D721Med (cell line): ENCODE measurements at regions not wholly inside any gene's neighbourhood (a gene's known extent, or its start where the extent isn't known, plus 50 kb on each side); places are given as distances from the start of the nearest gene placed in this dataset.

Source experiments
- DNase-seq: peaks from one replicate; pipeline ENCODE4 v3.0.0; 2011; ENCODE audit warnings: low spot score; ENCODE audit not compliant: insufficient read length
- FAIRE-seq: peaks from 2 replicates; lab custom pipeline; 2011; peaks lifted over from hg19 to GRCh38; lab: Jason Lieb, UNC
- CTCF ChIP-seq: IDR thresholded peaks from 2 replicates; pipeline ENCODE4 v1.5.1; 2012; ENCODE audit warnings: mild to moderate bottlenecking, control low read depth; ENCODE audit not compliant: insufficient read depth; ENCODE audit errors: missing control alignments

- FAIRE-seq: no peak
- TF ChIP-seq CTCF: no peak
- DNase-seq: no peak
Measured at GRCh38 chr12:86698641-86698980, 442.4 kb upstream of the MGAT4C start.

- no peak for FAIRE-seq
- DNase-seq: no peak
- no peak for TF ChIP-seq CTCF
Measured at GRCh38 chr12:86697916-86698640, 441.9 kb upstream of the MGAT4C start.

- no peak for TF ChIP-seq CTCF
- DNase-seq (no peak), FAIRE-seq (no peak)
Measured at GRCh38 chr12:86683568-86684304, 427.5 kb upstream of the MGAT4C start.

- DNase-seq (no peak), FAIRE-seq (no peak)
- TF ChIP-seq CTCF: no peak
Measured at GRCh38 chr12:86681060-86681459, 424.9 kb upstream of the MGAT4C start.

GRCh38 chr12:86675197-86675596, 419.0 kb upstream of the MGAT4C start:
- DNase-seq (no peak), FAIRE-seq (no peak)
- no peak for TF ChIP-seq CTCF

GRCh38 chr12:86670986-86671385, 414.8 kb upstream of the MGAT4C start:
- TF ChIP-seq CTCF: no peak
- DNase-seq: no peak
- no peak for FAIRE-seq

GRCh38 chr12:86669010-86669409, 412.8 kb upstream of the MGAT4C start:
- FAIRE-seq (no peak), DNase-seq (no peak)
- TF ChIP-seq CTCF: no peak
